Activated naive CD8-positive, alpha-beta T cell treated with anti-CD3 and anti-CD28 coated beads, Interleukin-2, amount 50 U/mL, for 24 hours (primary cell): ENCODE measurements at regions not wholly inside any gene's neighbourhood (a gene's known extent, or its start where the extent isn't known, plus 50 kb on each side); places are given as distances from the start of the nearest gene placed in this dataset.

Experiments
- ATAC-seq: fragments of 150-1000 bp; cut with Tn5 transposase; one replicate; pipeline ENCODE4 v1.10.0; 2021
- DNase-seq: peaks from one replicate; pipeline ENCODE4 v3.0.0; 2021
- H3K27ac Mint-ChIP-seq: one replicate; pipeline ENCODE4 v1.8.0; 2021; ENCODE audit warnings: mild to moderate bottlenecking, mixed read lengths
- H3K27me3 Mint-ChIP-seq: one replicate; pipeline ENCODE4 v1.8.0; 2021; ENCODE audit warnings: mixed read lengths
- H3K36me3 Mint-ChIP-seq: one replicate; pipeline ENCODE4 v1.8.0; 2021; ENCODE audit warnings: low read depth, mixed read lengths
- H3K4me1 Mint-ChIP-seq: one replicate; pipeline ENCODE4 v1.8.0; 2021; ENCODE audit warnings: mixed read lengths
- H3K4me3 Mint-ChIP-seq: one replicate; pipeline ENCODE4 v1.8.0; 2021; ENCODE audit warnings: mild to moderate bottlenecking, moderate library complexity, mixed read lengths
- H3K9me3 Mint-ChIP-seq: one replicate; pipeline ENCODE4 v1.8.0; 2021; ENCODE audit warnings: mixed read lengths

DNA sequence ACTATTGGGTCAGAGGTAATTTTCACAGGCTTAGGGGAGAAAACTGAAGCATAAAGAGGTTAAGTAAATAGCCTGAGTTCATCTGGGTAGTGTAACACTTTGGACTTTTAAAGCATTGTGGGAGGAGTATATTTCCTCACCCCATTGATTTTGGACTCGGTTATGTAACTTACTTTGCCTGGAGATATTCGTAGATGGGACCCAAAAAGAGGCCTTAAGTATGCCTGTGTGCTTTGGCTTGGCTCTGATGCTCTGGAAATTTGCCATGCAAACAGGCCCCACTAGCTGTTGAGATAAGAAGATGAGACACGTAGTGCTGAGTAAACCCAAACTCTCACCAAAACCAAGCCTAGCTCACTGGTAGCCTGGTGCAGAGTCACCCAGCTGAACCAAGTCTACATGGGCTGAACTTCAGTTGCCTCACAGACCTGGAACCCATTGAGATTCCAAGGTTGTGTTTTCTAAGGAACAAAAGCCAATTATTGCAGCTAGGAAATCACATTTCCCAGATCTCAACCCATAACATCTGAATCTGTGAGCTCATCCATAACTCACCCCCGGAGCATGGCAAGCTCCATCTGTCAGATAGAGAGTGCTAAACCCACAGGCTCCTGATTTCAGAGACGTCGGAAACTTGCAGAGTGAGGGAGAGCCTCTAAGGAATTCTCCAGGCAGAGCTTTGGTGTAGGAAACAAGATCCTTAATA is 536.0 kb upstream of the C16orf82 start:
- no peak for DNase-seq
- H3K4me3 Mint-ChIP-seq = no peak overlapping the region
- H3K4me1 Mint-ChIP-seq = no peaks in the 10 kb centered on the region
- peaks cover 9% of the 10 kb centered on the region for H3K27me3 Mint-ChIP-seq
- no peak overlapping the region for H3K27ac Mint-ChIP-seq
- H3K9me3 Mint-ChIP-seq = no peaks in the 10 kb centered on the region
- ATAC-seq = no peak
- H3K36me3 Mint-ChIP-seq = no peaks in the 10 kb centered on the region

DNA sequence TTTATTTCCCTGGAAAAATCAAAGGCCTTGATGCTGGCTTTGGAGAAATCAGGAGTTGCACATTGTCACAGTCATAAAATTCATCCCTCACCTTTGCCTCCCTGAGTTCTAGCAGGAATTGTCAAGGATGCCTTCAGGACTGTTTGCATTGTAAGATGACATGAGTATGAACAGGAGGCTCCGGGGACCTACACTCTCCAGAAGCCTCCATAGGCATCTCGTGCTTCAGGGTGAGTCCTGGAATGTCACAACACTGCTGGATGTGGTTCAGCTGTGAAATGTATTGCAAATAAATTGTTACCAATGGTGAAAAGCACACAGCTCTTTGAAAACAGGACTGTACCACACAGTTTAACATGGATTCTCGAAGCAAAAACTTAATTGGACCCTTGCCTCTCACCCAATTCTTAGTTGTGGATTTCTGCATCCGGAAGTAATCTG is 535.4 kb upstream of the C16orf82 start:
- Mint-ChIP-seq H3K27me3 (peaks cover 6% of the 10 kb centered on the region), H3K9me3 (no peaks in the 10 kb centered on the region), H3K27ac (no peak overlapping the region), H3K36me3 (no peaks in the 10 kb centered on the region), H3K4me3 (no peak overlapping the region), H3K4me1 (no peaks in the 10 kb centered on the region)
- DNase-seq (no peak), ATAC-seq (no peak)

DNA sequence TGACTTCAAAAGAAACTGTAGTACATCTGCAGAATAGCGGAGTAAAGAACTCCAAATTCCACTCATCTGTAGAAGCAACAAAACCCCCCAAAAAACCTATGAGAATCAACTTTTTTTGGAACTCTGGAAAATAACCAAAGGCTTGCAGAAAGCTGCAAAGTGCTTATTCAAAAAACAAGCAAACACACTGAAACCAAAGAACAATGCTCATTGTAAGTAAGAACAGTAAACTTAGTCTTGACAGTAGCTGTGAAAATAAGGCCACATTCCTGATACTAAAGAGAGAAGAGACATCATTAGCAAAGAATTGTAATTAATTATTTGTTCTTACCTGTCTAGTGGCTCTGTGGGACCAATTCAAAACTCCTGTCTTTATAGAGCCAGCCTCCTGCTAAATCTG is 534.3 kb upstream of the C16orf82 start:
- Mint-ChIP-seq H3K36me3 (no peaks in the 10 kb centered on the region), H3K27ac (no peak overlapping the region), H3K27me3 (peaks cover 6% of the 10 kb centered on the region), H3K4me3 (no peak overlapping the region), H3K4me1 (no peaks in the 10 kb centered on the region), H3K9me3 (no peaks in the 10 kb centered on the region)
- DNase-seq (no peak), ATAC-seq (no peak)

DNA sequence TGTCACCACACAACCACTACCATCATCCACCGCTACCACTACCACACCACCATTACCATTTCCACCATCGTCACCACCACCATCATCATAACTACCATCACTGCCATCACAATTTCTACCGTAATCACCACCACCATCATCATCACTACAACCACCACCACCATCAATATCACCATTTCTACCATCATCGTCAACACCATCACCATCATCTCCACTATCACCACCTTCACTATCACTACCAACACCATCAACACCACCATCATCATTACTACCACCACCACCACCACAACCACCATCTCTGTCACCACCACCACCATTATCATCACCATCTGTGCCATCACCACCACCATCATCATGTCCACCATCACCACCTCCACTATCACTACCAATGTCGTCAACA is 524.5 kb upstream of the C16orf82 start:
- Mint-ChIP-seq H3K4me1 (no peaks in the 10 kb centered on the region), H3K4me3 (no peak overlapping the region), H3K27ac (no peak overlapping the region), H3K36me3 (no peaks in the 10 kb centered on the region), H3K27me3 (peaks cover 6% of the 10 kb centered on the region), H3K9me3 (no peaks in the 10 kb centered on the region)
- ATAC-seq (no peak), DNase-seq (no peak)

DNA sequence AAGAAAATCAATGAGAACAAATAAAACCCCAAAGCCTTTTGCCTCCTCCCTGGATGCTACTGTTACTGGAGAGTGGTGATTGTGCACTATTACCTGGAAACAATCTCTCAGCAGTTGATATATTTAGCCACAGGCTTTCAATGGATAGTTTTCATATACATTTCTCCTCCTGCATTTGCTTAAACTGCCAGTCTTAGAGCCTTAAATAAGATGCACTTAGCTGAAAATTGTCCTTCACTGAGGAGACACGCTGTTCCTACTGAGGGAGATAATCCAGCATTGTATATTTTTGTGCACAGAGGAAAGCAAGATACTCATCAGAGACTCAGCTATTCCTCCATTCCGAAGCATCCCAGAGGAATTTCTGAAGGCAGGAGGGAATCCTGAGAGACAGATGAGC is 520.2 kb upstream of the C16orf82 start:
- H3K27ac Mint-ChIP-seq = no peak overlapping the region
- H3K4me1 Mint-ChIP-seq = no peaks in the 10 kb centered on the region
- DNase-seq (no peak), ATAC-seq (no peak)
- no peak overlapping the region for H3K4me3 Mint-ChIP-seq
- H3K36me3 Mint-ChIP-seq = no peaks in the 10 kb centered on the region
- peaks cover 5% of the 10 kb centered on the region for H3K27me3 Mint-ChIP-seq
- no peaks in the 10 kb centered on the region for H3K9me3 Mint-ChIP-seq

DNA sequence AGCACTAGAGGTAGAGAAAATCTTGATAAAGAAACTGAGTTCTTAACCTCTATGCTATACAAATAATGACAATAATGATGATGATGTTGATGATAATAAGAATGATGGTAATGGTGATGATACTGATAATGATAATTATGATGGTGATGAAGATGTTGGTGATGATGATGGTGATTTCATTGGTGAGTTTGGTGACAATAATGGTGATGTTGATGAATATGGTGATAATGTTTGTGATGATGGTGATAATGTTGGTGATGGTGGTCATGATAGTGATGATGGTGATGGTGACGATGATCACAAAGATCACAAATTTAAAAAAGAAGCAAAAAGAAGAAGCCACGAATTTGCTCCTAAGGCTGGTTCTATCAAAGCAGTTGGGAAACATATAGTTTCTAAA is 519.0 kb upstream of the C16orf82 start:
- Mint-ChIP-seq H3K9me3 (no peaks in the 10 kb centered on the region), H3K4me3 (no peak overlapping the region), H3K4me1 (no peaks in the 10 kb centered on the region), H3K27me3 (peaks cover 10% of the 10 kb centered on the region), H3K36me3 (no peaks in the 10 kb centered on the region), H3K27ac (no peak overlapping the region)
- no peak for ATAC-seq
- DNase-seq = no peak

DNA sequence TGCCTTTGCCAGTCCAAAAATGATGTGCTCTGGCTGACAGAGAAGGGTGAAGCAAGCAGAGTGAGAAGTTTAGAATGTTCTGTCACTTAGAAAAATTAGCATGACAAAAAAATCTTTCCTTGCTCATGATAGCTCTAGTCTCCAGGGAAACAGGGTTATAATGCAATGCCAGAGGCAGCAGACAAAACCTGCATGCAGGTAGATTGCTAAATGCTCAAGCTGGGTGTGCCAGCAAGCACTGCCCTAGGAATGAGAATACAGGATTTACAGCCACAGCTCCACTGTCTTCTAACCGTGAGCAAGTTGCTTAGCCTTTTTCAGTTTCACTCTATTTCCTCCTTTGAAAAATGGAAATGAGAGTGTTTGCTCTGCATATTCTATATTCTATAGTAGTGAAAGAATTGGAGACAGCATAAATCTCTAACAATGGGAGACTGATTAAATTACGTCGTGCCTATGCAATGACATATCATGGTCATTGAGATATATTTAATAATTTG is 516.6 kb upstream of the C16orf82 start:
- no peak overlapping the region for H3K4me3 Mint-ChIP-seq
- ATAC-seq (no peak), DNase-seq (no peak)
- H3K27me3 Mint-ChIP-seq = peaks cover 12% of the 10 kb centered on the region
- H3K4me1 Mint-ChIP-seq = no peaks in the 10 kb centered on the region
- no peak overlapping the region for H3K27ac Mint-ChIP-seq
- H3K36me3 Mint-ChIP-seq = no peaks in the 10 kb centered on the region
- H3K9me3 Mint-ChIP-seq = no peaks in the 10 kb centered on the region

DNA sequence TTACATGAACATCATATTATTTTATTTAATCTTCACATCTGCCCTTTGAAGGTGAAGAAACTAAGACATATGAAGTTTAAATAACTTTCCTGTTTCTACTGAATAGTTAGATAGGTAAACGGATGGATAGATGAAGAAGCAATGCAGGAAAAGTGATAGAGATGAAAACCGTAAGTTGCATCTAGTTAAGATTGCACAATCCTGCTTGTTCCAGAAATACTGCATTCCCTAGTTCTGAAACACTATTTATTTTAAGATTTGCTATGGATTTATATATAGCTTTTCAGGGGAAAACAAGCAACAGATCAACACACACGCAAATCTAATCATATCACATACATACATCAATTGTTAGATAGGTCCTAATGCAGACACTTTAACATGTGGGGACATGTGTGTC is 512.7 kb upstream of the C16orf82 start:
- no peak overlapping the region for H3K4me3 Mint-ChIP-seq
- DNase-seq (no peak), ATAC-seq (no peak)
- no peak overlapping the region for H3K27ac Mint-ChIP-seq
- peaks cover 14% of the 10 kb centered on the region for H3K27me3 Mint-ChIP-seq
- no peaks in the 10 kb centered on the region for H3K4me1 Mint-ChIP-seq
- H3K36me3 Mint-ChIP-seq = no peaks in the 10 kb centered on the region
- H3K9me3 Mint-ChIP-seq = no peaks in the 10 kb centered on the region

DNA sequence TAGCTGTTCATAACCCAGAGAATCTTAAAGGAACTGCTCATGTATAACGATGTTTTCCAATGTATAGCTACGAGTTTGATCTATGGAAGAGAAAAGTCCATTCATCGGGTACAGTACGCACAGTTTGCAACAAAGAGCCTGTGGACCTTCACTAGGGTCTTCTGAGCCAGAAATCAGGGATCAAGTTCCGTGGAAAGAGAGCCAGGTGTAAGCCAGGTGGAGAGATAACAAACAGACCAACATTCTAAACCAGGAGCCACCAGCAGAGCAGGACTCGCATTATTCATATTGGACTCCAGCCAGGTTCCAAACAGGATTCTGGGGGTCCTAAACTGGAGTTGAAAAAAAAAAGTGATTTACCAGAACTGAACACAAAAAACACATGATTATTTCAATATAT is 505.4 kb upstream of the C16orf82 start:
- Mint-ChIP-seq H3K4me1 (peaks cover 4% of the 10 kb centered on the region), H3K4me3 (no peak overlapping the region), H3K27ac (no peak overlapping the region), H3K36me3 (no peaks in the 10 kb centered on the region), H3K9me3 (no peaks in the 10 kb centered on the region), H3K27me3 (peaks cover 23% of the 10 kb centered on the region)
- ATAC-seq (no peak), DNase-seq (no peak)

DNA sequence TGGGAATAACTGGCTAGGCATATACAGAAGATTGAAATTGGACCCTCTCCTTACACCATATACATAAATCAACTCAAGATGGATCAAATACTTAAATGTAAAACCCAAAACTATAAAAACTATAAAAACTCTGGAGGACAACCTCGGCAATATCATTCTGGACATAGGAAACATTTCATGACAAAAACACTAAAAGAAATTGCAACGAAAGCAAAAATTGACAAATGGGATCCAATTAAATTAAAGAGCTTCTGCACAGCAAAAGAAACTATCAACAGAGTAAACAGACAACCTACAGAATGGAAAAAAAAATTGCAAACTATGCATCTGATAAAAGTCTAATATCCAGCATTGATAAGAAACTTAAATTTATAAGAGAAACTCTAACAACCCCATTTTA is 503.7 kb upstream of the C16orf82 start:
- Mint-ChIP-seq H3K27me3 (peaks cover 23% of the 10 kb centered on the region), H3K27ac (no peak overlapping the region), H3K4me1 (peaks cover 4% of the 10 kb centered on the region), H3K36me3 (no peaks in the 10 kb centered on the region), H3K4me3 (no peak overlapping the region), H3K9me3 (no peaks in the 10 kb centered on the region)
- ATAC-seq (no peak), DNase-seq (no peak)

DNA sequence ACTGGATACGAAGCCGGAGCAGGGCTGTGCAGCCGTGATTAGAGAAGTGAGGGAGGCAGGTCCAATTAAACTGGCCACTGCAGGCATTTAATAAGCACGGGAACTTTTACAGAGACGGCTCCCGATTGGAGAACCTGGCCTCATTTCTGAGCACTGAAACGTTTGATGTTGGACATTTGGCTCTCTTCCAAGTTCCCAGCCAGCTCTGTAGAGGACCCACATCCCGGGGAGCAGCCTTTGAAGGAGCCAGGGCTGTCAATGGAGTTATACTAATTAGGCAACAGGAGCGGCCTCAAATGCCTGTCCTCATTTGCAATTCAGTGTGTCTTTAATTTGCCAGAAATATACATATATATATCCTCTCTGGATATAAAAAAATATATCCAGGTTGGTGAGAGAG is 499.4 kb upstream of the C16orf82 start:
- H3K4me3 Mint-ChIP-seq = no peak overlapping the region
- peaks cover 7% of the 10 kb centered on the region for H3K27me3 Mint-ChIP-seq
- no peak overlapping the region for H3K27ac Mint-ChIP-seq
- ATAC-seq = no peak
- H3K9me3 Mint-ChIP-seq = no peaks in the 10 kb centered on the region
- DNase-seq = no peak
- H3K4me1 Mint-ChIP-seq = no peaks in the 10 kb centered on the region
- H3K36me3 Mint-ChIP-seq = no peaks in the 10 kb centered on the region

DNA sequence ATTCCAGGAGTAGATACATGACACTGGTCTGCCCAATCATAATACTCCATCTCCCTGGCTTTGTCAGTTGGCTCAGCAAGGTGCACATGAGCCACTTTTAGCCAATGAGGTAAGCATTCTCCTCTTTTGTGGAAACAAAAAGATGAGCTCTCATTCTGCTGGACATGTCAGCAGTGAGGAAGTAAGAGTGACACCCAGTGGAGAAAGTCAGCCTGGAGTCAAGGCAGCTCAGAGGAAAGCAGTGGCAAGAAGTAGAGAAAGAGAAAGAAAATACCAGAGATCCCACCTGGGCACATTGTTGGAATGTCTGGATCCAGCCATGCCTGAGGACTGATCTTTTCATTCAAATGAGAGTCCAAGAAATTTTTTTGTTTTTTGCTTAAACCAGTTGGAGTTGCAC is 496.9 kb upstream of the C16orf82 start:
- Mint-ChIP-seq H3K36me3 (no peaks in the 10 kb centered on the region), H3K27ac (no peak overlapping the region)
- ATAC-seq = peak; percentile 24

DNA sequence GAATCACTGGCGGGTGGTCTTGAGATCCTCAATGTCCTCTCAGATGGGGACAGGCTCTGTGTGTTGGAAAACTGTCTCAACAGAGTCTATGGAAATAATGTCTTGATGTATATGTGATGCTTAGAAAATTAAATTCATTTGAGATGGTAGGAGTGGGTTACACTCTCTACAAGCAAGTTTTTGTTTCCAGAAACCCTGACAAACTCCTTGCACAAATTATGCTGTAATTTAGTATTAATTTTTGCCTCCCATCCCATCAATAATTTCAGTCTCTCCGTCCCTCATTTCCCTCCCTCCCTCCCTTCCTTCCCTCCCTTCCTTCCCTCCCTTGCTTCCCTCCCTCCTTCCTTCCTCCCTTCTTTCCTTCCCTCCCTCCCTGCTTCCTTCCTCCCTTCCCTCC is 488.0 kb upstream of the C16orf82 start:
- ATAC-seq = no peak
- H3K36me3 Mint-ChIP-seq = no peaks in the 10 kb centered on the region
- peaks cover 5% of the 10 kb centered on the region for H3K9me3 Mint-ChIP-seq
- no peak overlapping the region for H3K27ac Mint-ChIP-seq
- no peaks in the 10 kb centered on the region for H3K4me1 Mint-ChIP-seq
- peaks cover 27% of the 10 kb centered on the region for H3K27me3 Mint-ChIP-seq
- no peak overlapping the region for H3K4me3 Mint-ChIP-seq
- no peak for DNase-seq

More for the DNA sequence above, 496.9 kb upstream of the C16orf82 start:
- DNase-seq = no peak
- no peaks in the 10 kb centered on the region for H3K9me3 Mint-ChIP-seq
- no peaks in the 10 kb centered on the region for H3K4me1 Mint-ChIP-seq
- peaks cover 4% of the 10 kb centered on the region for H3K27me3 Mint-ChIP-seq
- no peak overlapping the region for H3K4me3 Mint-ChIP-seq

DNA sequence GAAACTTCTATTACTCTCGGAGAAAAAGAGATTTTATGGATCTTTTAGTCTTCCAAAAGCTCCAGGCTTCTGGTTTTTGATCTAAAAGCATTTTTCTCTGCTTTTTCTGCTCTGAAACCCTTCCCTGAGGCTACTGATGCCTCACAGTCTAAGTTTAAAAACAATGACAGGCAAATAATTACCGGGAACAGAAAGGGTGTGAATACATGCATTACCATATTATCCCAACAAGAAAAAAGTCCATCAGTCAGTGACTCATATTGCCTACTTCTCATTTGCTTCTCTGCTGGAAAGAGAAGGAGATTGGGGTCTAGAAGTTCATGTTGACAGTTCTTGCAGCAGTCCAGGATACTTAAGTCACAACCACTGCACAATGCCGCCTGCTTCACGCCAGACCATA is 482.9 kb upstream of the C16orf82 start:
- Mint-ChIP-seq H3K4me3 (no peak overlapping the region), H3K4me1 (no peaks in the 10 kb centered on the region), H3K9me3 (peaks cover 22% of the 10 kb centered on the region), H3K27ac (no peak overlapping the region), H3K27me3 (peaks cover 32% of the 10 kb centered on the region), H3K36me3 (no peaks in the 10 kb centered on the region)
- DNase-seq = no peak
- ATAC-seq = no peak

DNA sequence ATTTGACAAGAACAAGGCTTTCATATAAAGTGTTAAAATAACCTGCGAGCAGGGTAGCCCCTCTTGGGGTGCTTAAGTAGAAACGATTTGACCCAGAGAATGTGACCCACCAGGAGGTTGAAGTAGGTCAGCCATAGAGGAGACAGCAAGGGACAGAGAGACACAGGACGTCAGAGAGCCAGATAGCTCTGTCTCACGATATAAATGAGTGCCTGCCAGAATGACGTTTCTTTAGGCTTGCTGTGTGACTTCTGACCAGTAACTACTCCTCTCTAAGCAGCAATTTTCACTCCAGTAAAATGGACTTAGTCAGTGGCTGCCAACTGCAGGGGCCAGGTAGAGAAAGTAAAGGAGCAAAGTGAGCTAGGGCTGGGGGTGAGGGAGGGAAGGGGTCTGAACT is 473.0 kb upstream of the C16orf82 start:
- Mint-ChIP-seq H3K4me3 (no peak overlapping the region), H3K4me1 (peaks cover 46% of the 10 kb centered on the region), H3K36me3 (peaks cover 3% of the 10 kb centered on the region), H3K27me3 (peaks cover 17% of the 10 kb centered on the region), H3K27ac (no peak overlapping the region), H3K9me3 (peaks cover 5% of the 10 kb centered on the region)
- DNase-seq = no peak
- no peak for ATAC-seq

DNA sequence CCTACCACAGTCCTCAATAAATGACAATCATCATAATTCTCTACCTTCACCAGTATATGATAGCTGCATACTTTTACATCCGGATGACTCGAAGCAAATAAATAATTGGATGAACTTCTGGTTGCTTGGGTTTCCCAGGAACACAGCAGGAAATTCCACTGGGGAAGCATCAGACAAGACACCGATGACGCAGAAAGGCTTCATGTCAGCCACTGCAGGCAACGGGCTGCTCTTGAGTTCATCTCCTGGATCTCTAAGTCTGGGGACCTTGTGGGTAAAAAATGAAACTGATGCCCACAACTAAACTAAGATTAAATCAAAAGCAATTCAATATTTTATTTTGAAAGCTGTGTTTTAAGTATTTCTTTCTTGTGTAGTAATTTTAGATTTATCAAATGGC is 472.1 kb upstream of the C16orf82 start:
- H3K4me1 Mint-ChIP-seq = peaks cover 56% of the 10 kb centered on the region
- no peak for ATAC-seq
- no peak for DNase-seq
- H3K36me3 Mint-ChIP-seq = peaks cover 3% of the 10 kb centered on the region
- H3K27me3 Mint-ChIP-seq = peaks cover 15% of the 10 kb centered on the region
- H3K9me3 Mint-ChIP-seq = peaks cover 11% of the 10 kb centered on the region
- H3K27ac Mint-ChIP-seq = no peak overlapping the region
- no peak overlapping the region for H3K4me3 Mint-ChIP-seq
